Thyroid gland (tissue), 4 donors: ENCODE measurements at regions not wholly inside any gene's neighbourhood (a gene's known extent, or its start where the extent isn't known, plus 50 kb on each side); places are given as distances from the start of the nearest gene placed in this dataset.

Source experiments
- CTCF ChIP-seq, 6 experiments: fragments of 200-600 bp in 3 of 6; fragments of 450-650 bp in 3 of 6; sonication (generic) in 3 of 6; IDR thresholded peaks; one replicate each; pipeline ENCODE4 v1.5.1; 2016 to 2019; ENCODE audit warnings: antibody characterized with exemption in 6 of 6, mild to moderate bottlenecking in 2 of 6, inconsistent platforms in 1 of 6, moderate library complexity in 1 of 6
- POLR2A ChIP-seq, 2 donors: fragments of 450-650 bp; IDR thresholded peaks; one replicate each; pipeline ENCODE4 v1.6.1; 2017; ENCODE audit warnings: antibody characterized with exemption in 2 of 2, mild to moderate bottlenecking in 2 of 2, moderate library complexity in 1 of 2

- TF ChIP-seq CTCF (IDR thresholded peaks at IDR 0.05) (no peak), POLR2A (IDR thresholded peaks at IDR 0.05) (no peak)
These were observed 134.0 kb upstream of the DPYD start for GRCh38 chr1:98054786-98055185.
